GM21526 (cell line): ENCODE measurements at regions not wholly inside any gene's neighbourhood (a gene's known extent, or its start where the extent isn't known, plus 50 kb on each side); places are given as distances from the start of the nearest gene placed in this dataset.

Source experiments
- ATAC-seq: cut with Tn5 transposase; IDR thresholded peaks from one replicate; pipeline ENCODE4 v1.9.1; 2021; ENCODE audit warnings: moderate library complexity; ENCODE audit not compliant: unreplicated experiment, low FRiP score

DNA sequence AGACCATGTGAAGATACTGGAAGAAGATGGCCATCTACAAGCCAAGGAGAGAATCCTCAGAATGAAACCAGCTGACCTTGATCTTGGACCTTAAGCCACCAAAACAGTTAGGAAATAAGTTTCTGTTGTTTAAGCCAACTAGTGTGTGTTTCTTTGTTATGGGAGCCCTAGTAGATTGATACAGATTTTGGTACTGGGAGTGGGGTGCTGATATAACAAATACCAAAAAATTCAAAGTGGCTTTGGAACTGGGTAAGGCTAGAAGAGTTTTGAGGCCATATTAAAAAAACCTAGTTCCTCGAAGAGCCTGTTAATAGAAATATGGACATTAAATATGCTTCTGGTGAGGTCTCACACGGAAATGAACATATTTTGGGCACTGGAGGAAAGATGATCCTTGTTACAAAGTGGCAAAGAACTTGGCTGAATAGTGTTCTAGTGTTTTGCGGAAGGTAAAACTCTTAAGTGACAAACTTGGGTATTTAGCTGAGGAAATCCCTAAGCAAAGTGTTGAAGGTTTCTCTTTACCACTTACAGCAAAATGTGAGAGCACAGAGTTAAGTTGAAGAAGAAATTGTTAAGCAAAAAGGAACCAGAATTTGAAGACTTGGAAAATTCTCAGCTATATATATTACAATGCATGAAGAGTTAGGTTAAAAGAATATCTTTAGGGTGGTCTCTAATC, 55.1 kb upstream of the CD83 start:
- ATAC-seq = no peak

DNA sequence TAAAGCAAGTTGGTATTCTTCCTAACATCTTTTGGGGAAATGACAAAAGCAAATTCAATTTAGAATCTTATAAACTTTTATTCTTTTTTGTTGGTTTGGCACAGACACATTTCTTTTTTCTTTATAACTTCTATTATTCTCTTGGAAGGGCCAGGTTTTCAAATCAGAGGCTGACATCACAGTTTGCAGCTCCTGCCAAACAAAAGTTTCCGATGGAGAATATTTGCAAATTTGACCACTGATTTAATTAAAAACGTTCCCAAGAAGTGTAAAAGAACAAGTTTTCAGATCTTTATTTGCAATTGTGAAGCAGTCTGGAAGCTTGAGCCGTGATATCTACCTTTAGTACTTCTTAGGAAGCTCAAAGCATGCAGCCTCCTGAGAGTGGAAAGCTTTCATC, 53.8 kb upstream of the CD83 start:
- ATAC-seq = no peak

DNA sequence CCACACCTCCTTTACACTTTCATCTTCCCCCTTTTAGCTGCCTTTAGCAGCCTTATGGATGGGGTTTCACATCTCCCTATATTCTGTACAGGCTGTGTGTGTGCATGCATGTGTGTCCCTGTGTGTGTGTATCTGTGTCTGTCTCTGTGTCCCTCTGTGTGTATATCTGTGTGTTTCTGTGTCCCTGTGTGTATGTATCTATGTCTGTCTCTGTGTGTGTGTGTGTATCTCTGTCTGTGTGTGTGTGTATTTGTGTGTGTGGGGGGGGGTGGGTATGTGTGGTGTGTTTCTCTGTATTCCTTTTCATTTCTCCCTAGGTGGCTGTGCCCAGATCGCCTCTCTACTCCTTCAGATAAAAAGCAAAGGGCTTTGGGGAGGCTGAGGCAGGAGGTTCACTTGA, 52.2 kb upstream of the CD83 start:
- no peak for ATAC-seq

DNA sequence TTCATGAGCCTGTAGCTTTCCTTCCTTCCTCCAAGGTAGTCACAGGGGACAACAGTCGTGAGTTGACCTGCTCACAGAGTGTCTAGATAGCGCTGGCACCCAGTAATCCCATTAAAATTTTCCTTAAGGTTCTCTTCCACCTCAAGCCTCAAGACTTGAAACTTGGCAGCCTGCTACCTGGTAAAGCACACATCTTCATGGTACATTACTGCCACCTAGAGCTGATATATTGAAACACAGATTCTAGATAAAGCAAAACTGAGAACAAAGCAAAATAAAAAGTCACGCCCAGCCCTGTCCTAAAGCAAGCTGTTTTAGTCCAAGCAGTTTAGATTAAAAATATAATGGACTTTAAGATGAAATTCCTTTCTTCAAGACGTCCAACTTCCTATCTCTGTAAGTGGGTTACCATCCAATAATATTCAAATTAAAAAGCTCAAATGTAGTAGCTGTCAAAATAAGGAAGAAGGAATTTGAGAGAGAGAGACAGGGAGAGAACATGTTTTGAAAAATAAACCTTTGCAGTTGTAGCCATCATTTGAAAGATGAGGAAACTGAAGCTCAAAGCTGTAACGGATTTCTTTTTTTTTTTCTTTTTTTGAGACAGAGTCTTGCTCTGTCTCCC, 50.7 kb upstream of the CD83 start:
- ATAC-seq = no peak

DNA sequence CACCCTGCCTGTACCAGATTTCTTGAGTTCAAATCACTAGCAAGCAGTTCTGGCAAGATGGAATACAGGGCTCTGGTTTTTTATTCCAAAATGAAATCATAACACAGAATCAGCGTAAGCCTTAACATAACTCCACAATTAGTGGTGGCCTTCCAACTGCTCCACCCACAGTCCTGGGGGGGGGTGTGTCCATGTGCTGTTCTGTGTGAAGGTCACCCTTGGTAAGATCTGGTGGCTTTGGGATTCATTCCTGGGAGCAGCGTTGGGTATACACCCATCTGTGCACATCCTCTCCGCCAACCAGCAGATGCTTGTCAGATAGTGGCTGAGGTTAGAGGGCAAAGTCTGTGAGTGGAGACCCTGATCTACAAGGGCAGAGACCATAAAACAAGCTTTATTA, 49.9 kb upstream of the CD83 start:
- no peak for ATAC-seq
